Tibial nerve (tissue), 4 donors: ENCODE measurements at regions not wholly inside any gene's neighbourhood (a gene's known extent, or its start where the extent isn't known, plus 50 kb on each side); places are given as distances from the start of the nearest gene placed in this dataset.

Experiments used
- CTCF ChIP-seq, 5 experiments: fragments of 200-600 bp in 3 of 5; fragments of 450-650 bp in 2 of 5; sonication (generic) in 3 of 5; IDR thresholded peaks; one replicate each; pipeline ENCODE4 v1.5.1; 2016 to 2019; ENCODE audit warnings: antibody characterized with exemption in 5 of 5, mild to moderate bottlenecking in 3 of 5, moderate library complexity in 2 of 5
- EP300 ChIP-seq, 2 donors: sonication (generic); formaldehyde crosslinking; IDR thresholded peaks; one replicate each; pipeline ENCODE4 v1.6.1; 2017; ENCODE audit warnings: antibody characterized with exemption in 2 of 2, mild to moderate bottlenecking in 1 of 2
- POLR2A ChIP-seq, 2 donors: fragments of 450-650 bp; IDR thresholded peaks; one replicate each; pipeline ENCODE4 v1.6.1; 2017; ENCODE audit warnings: antibody characterized with exemption in 2 of 2, mild to moderate bottlenecking in 2 of 2, moderate library complexity in 2 of 2

- no peak for TF ChIP-seq POLR2A (IDR thresholded peaks at IDR 0.05)
- no peak for TF ChIP-seq CTCF (IDR thresholded peaks at IDR 0.05)
- no peak for TF ChIP-seq EP300 (IDR thresholded peaks at IDR 0.05)
These were observed 225.2 kb upstream of the LYPLAL1 start for GRCh38 chr1:218948446-218948845.
